22Rv1 (cell line): ENCODE measurements at regions not wholly inside any gene's neighbourhood (a gene's known extent, or its start where the extent isn't known, plus 50 kb on each side); places are given as distances from the start of the nearest gene placed in this dataset.

Source experiments
- H3K27ac ChIP-seq: fragments of 450-650 bp; 2 replicates; pipeline ENCODE4 v1.5.1; 2017
- CTCF ChIP-seq: fragments of 450-650 bp; IDR thresholded peaks from 2 replicates; pipeline ENCODE4 v1.5.1; 2017; ENCODE audit warnings: mild to moderate bottlenecking
- ZFX ChIP-seq: fragments of 450-650 bp; IDR thresholded peaks from 2 replicates; pipeline ENCODE4 v1.6.1; 2017; ENCODE audit warnings: antibody characterized with exemption, borderline replicate concordance

GRCh38 chr2:145721681-145722080 lies 1201.8 kb upstream of the ZEB2 start:
- H3K27ac ChIP-seq = no peak overlapping the region
- TF ChIP-seq CTCF = no peak

GRCh38 chr2:145715601-145716000 lies 1195.7 kb upstream of the ZEB2 start:
- TF ChIP-seq CTCF = no peak
- no peak for TF ChIP-seq ZFX
- no peak overlapping the region for H3K27ac ChIP-seq

- no peak for TF ChIP-seq ZFX
- no peak overlapping the region for H3K27ac ChIP-seq
Measured at GRCh38 chr2:145710303-145710702, 1190.4 kb upstream of the ZEB2 start.

GRCh38 chr2:145702305-145702704 lies 1182.4 kb upstream of the ZEB2 start:
- TF ChIP-seq ZFX (no peak), CTCF (no peak)
- no peak overlapping the region for H3K27ac ChIP-seq

GRCh38 chr2:145692971-145693478 lies 1173.1 kb upstream of the ZEB2 start:
- H3K27ac ChIP-seq = no peak overlapping the region
- TF ChIP-seq CTCF = no peak
- TF ChIP-seq ZFX = no peak

GRCh38 chr2:145691659-145692058 lies 1171.7 kb upstream of the ZEB2 start:
- no peak for TF ChIP-seq CTCF
- no peak for TF ChIP-seq ZFX
- no peak overlapping the region for H3K27ac ChIP-seq

GRCh38 chr2:145690183-145690778 lies 1170.4 kb upstream of the ZEB2 start:
- H3K27ac ChIP-seq = no peak overlapping the region
- TF ChIP-seq CTCF = no peak
- TF ChIP-seq ZFX = no peak

- TF ChIP-seq CTCF = no peak
- TF ChIP-seq ZFX = no peak
- H3K27ac ChIP-seq = no peak overlapping the region
Measured at GRCh38 chr2:145689277-145689676, 1169.4 kb upstream of the ZEB2 start.
